Left lung (tissue), 4 donors: ENCODE measurements at regions not wholly inside any gene's neighbourhood (a gene's known extent, or its start where the extent isn't known, plus 50 kb on each side); places are given as distances from the start of the nearest gene placed in this dataset.

Experiments used
- ATAC-seq: fragments of 200-7000 bp; cut with Tn5 transposase; one replicate; pipeline ENCODE4 v1.9.1; 2020; ENCODE audit warnings: moderate library complexity
- DNase-seq, 4 donors: peaks; one replicate each; pipeline ENCODE4 v3.0.0-alpha.2; 2013 to 2020
- H3K27ac ChIP-seq, 2 donors: fragments of 200-600 bp; sonication (generic) in 1 of 2; one replicate each; pipeline versions ENCODE4 v1.5.0 to v1.8.0; 2020 to 2021
- H3K27me3 ChIP-seq, 2 donors: fragments of 200-600 bp; sonication (generic) in 1 of 2; one replicate each; pipeline versions ENCODE4 v1.5.0 to v1.8.0; 2020 to 2021
- H3K36me3 ChIP-seq, 2 donors: fragments of 200-600 bp; sonication (generic) in 1 of 2; one replicate each; pipeline versions ENCODE4 v1.5.0 to v1.8.0; 2020 to 2021
- H3K4me1 ChIP-seq, 2 donors: fragments of 200-600 bp; one replicate each; pipeline ENCODE4 v1.8.0; 2021
- H3K4me3 ChIP-seq, 2 donors: fragments of 200-600 bp; sonication (generic) in 1 of 2; one replicate each; pipeline versions ENCODE4 v1.5.0 to v1.8.0; 2020 to 2021; ENCODE audit warnings: mild to moderate bottlenecking in 1 of 2
- H3K9me3 ChIP-seq, 2 donors: fragments of 200-600 bp; sonication (generic) in 1 of 2; one replicate each; pipeline versions ENCODE4 v1.5.0 to v1.8.0; 2020 to 2021
- intact Hi-C, 2 donors: fragments of 100-400 bp; cut with DNase I; formaldehyde crosslinking; loops; one replicate each; pipeline versions ENCODE4 v1.11.2 to v1.14.2; 2022
- TF ChIP-seq, protein P1 (sequence below), 2 donors: fragments of 200-600 bp; sonication (generic) in 1 of 2; IDR thresholded peaks; one replicate each; pipeline versions ENCODE4 v1.5.0 to v1.8.0; 2021; ENCODE audit warnings: antibody characterized with exemption in 2 of 2
- donor health status: DM: no; HTN: yes; CAD: no.
- donor health status: DM: no; HTN: no; CAD: no.

DNA sequence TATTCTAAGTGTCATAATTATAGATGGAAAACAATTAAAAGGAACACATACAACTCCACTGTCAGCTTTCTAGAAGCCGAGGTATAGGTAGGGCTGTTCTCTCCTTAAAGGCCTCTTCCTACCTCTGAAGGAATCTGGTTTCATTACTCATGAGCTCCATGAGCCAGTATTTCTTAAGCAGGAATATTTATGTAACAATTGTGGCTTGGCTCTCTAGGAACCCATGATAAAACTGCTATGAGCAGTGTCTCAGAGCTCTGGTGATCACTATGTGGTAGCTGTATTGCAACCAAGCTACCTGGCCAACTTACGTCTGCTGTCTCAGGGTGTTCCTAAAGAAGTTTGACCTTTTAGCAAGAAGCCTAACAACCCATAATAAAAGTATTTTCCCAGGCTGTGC is 157.7 kb downstream of the CEP120 start:
- TF ChIP-seq, protein P1, sequence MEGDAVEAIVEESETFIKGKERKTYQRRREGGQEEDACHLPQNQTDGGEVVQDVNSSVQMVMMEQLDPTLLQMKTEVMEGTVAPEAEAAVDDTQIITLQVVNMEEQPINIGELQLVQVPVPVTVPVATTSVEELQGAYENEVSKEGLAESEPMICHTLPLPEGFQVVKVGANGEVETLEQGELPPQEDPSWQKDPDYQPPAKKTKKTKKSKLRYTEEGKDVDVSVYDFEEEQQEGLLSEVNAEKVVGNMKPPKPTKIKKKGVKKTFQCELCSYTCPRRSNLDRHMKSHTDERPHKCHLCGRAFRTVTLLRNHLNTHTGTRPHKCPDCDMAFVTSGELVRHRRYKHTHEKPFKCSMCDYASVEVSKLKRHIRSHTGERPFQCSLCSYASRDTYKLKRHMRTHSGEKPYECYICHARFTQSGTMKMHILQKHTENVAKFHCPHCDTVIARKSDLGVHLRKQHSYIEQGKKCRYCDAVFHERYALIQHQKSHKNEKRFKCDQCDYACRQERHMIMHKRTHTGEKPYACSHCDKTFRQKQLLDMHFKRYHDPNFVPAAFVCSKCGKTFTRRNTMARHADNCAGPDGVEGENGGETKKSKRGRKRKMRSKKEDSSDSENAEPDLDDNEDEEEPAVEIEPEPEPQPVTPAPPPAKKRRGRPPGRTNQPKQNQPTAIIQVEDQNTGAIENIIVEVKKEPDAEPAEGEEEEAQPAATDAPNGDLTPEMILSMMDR (IDR thresholded peaks at IDR 0.05): no peak
- no peak overlapping the region for H3K4me3 ChIP-seq
- intact Hi-C loops: no loop called here
- no peak overlapping the region for H3K27ac ChIP-seq
- no peaks in the 10 kb centered on the region for H3K9me3 ChIP-seq
- ATAC-seq: no peak
- DNase-seq: no peak
- H3K27me3 ChIP-seq: no peaks in the 10 kb centered on the region
- H3K36me3 ChIP-seq: no peaks in the 10 kb centered on the region
- H3K4me1 ChIP-seq: no peaks in the 10 kb centered on the region

DNA sequence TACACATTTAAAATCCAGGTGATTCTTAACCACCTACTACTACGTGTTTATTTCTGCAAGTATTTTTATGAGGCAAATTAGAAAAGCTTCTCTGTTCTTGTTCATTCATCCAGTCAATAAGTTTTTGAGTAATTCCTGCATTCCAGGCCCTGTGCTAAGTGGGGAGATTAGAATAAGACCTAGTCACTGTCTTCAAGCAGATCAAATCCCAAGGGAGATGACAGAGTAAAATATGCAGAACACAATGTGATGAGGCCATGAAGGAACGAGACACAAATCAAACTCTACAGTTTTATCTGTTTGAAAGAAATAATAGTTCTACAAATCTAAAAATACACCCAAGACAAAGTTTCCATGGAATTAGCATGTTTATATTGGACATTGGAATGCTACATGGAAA is 158.8 kb downstream of the CEP120 start:
- Histone ChIP-seq H3K36me3 (no peaks in the 10 kb centered on the region), H3K4me3 (no peak overlapping the region), H3K27me3 (no peaks in the 10 kb centered on the region), H3K4me1 (no peaks in the 10 kb centered on the region), H3K9me3 (no peaks in the 10 kb centered on the region), H3K27ac (no peak overlapping the region)
- intact Hi-C loops: no loop called here
- TF ChIP-seq, protein P1 (IDR thresholded peaks at IDR 0.05): no peak
- no peak for DNase-seq
- no peak for ATAC-seq

DNA sequence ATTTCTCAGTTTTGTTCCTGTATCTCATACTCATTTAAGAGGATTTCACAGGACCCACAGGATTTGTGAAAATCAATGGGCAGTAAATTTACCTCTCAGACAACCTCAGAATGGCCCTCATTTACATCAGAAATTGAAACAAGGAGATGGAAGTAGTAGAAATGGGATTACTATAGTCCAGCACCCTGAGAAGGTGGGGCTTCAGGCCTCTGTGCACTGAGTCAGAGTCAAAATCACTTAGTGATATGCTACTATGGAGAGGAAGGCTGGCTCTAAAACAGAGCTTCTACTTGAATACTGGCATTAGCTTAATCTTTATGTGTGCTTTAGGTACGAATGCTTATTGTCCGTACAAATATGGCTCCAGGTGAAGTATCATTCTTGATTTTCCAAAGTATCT is 159.3 kb downstream of the CEP120 start:
- no peak for ATAC-seq
- H3K36me3 ChIP-seq: no peaks in the 10 kb centered on the region
- TF ChIP-seq, protein P1 (IDR thresholded peaks at IDR 0.05): no peak
- H3K9me3 ChIP-seq: no peaks in the 10 kb centered on the region
- H3K4me3 ChIP-seq: no peak overlapping the region
- intact Hi-C loops: no loop called here
- no peak overlapping the region for H3K27ac ChIP-seq
- H3K27me3 ChIP-seq: no peaks in the 10 kb centered on the region
- H3K4me1 ChIP-seq: no peaks in the 10 kb centered on the region
- DNase-seq: no peak

DNA sequence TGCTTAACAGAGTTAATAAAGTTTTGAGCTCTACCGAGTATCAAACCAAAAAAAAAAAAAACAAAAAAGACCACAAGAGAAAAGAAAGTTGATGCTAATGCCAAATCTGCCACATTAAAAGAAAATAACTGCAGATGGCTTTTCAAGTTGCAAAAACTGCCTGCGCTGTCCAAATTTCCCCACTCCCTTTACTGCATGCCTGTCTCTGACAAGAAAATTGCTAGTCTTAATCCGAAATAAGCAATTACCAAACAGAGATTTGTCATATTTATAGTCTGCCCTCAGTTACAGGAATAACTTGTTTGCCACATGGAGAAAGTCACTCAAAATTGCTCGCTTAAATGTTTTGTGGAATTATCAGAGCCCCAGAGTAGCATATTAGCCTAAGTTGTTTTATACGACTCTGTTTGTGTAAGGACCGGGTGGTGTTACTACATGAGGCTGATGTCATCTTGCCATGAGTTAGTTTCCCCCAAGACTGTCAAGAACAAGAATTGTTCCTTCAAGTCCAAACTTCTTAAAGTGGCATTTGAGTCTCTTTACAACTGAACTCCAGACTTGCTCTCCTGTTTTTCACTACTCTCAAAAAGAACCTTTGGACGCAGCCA is 160.9 kb downstream of the CEP120 start:
- H3K27me3 ChIP-seq: no peaks in the 10 kb centered on the region
- H3K4me1 ChIP-seq: no peaks in the 10 kb centered on the region
- no peak overlapping the region for H3K27ac ChIP-seq
- DNase-seq (peak in 1 of 4 donors; percentile 59), ATAC-seq (no peak)
- intact Hi-C loops: no loop called here
- H3K36me3 ChIP-seq: no peaks in the 10 kb centered on the region
- TF ChIP-seq, protein P1 (IDR thresholded peaks at IDR 0.05): no peak
- H3K4me3 ChIP-seq: no peak overlapping the region
- peaks cover 0 to 2% of the 10 kb centered on the region in 2 donors for H3K9me3 ChIP-seq

DNA sequence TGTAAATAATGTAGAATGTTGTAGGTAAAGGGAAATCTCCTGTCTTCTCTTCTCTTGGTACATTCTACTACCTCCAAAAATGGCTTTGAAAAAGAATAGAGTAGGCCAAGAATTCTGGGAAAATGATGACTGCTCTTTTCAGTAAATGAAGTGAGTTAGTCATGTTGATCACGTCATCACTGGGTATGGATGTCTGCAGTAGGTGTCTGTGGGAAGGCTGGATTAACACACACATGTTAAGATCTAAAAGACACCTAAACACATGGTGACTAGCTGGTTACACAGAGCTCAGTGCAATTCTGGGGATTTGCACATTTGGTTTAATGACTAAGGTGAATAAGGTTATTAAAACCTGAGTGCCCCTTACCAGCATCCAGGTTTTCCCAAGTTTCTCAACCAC is 161.5 kb downstream of the CEP120 start:
- DNase-seq (no peak), ATAC-seq (no peak)
- TF ChIP-seq, protein P1 (IDR thresholded peaks at IDR 0.05): no peak
- Histone ChIP-seq H3K4me3 (no peak overlapping the region), H3K4me1 (no peaks in the 10 kb centered on the region), H3K36me3 (no peaks in the 10 kb centered on the region), H3K9me3 (peaks cover 0 to 5% of the 10 kb centered on the region in 2 donors), H3K27ac (no peak overlapping the region), H3K27me3 (no peaks in the 10 kb centered on the region)
- intact Hi-C loops: no loop called here
